ENCODE measurements at regions not wholly inside any gene's neighbourhood (a gene's known extent, or its start where the extent isn't known, plus 50 kb on each side); places are given as distances from the start of the nearest gene placed in this dataset.

DNA sequence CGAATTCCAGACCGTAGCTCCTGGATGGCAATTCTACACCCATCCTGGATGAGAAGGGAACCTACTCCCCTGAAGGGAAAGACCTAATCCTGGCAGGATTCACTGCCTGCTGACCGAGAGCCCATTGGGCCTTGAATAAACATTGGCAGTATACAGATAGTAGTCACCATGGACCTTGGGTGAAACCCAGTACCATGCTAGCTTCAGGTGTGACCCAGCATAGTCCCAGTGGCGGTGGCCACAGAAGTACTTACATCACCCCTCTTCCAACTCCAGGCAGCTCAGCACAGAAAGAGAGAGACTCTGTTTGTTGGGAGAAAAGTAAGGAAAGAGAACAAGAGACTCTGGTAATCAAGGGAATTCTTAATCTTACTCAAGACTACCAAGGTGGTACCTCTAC, 97.2 kb upstream of the SLC13A1 start:
- TF ChIP-seq YY1 (IDR thresholded peaks at IDR 0.05; ENCODE audit: insufficient read depth, insufficient read length) = no peak
- TF ChIP-seq SUZ12 (IDR thresholded peaks at IDR 0.05; ENCODE audit: extremely low read depth, insufficient read depth, insufficient read length) = no peak
- TF ChIP-seq ZNF274 (IDR thresholded peaks at IDR 0.05; ENCODE audit: low read depth, low read length) = no peak

All from NT2/D1 (cell line).